ENCODE measurements at regions not wholly inside any gene's neighbourhood (a gene's known extent, or its start where the extent isn't known, plus 50 kb on each side); places are given as distances from the start of the nearest gene placed in this dataset.

GRCh38 chrY:12421072-12421787 lies 279.8 kb upstream of the USP9Y start:
- no peak for ATAC-seq (ENCODE audit: poor library complexity)
- H3K36me3 Mint-ChIP-seq (ENCODE audit: low read depth): no peaks in the 10 kb centered on the region
- intact Hi-C loops (cut with DNase I, micrococcal nuclease): no loop called here
- peaks cover 5% of the 10 kb centered on the region for H3K27me3 Mint-ChIP-seq
- H3K4me1 Mint-ChIP-seq (ENCODE audit: low read depth): no peaks in the 10 kb centered on the region
- no peak overlapping the region for H3K27ac ChIP-seq (ENCODE audit: low read depth in 1 of 2, low read length in 2 of 2)
- H3K9me3 Mint-ChIP-seq: no peaks in the 10 kb centered on the region
- TF ChIP-seq CTCF (IDR thresholded peaks at IDR 0.05): no peak
- DNase-seq: no peak
- peaks cover 2% of the 10 kb centered on the region for H3K4me1 ChIP-seq (ENCODE audit: insufficient read depth, low read length)
- H3K36me3 ChIP-seq (ENCODE audit: insufficient read depth, low read length): no peaks in the 10 kb centered on the region
- peak overlapping the region; percentile 7 for H3K4me3 ChIP-seq (ENCODE audit: low read length)
- H3K27me3 ChIP-seq (ENCODE audit: control insufficient read depth in 1 of 2, insufficient read depth in 2 of 2, low read length in 2 of 2): peaks cover 0 to 3% of the 10 kb centered on the region in 2 experiments
- ChIA-PET POLR2A (no interaction called here), CTCF (no interaction called here)
- H3K27ac Mint-ChIP-seq: no peak overlapping the region
- H3K4me3 Mint-ChIP-seq: no peak overlapping the region
- no peaks in the 10 kb centered on the region for H3K9me3 ChIP-seq (ENCODE audit: control insufficient read depth in 1 of 2, insufficient read depth in 1 of 2, low read length in 2 of 2)

GRCh38 chrY:12421788-12422124 lies 279.3 kb upstream of the USP9Y start:
- intact Hi-C loops (cut with DNase I, micrococcal nuclease): no loop called here
- no peaks in the 10 kb centered on the region for H3K4me1 Mint-ChIP-seq (ENCODE audit: low read depth)

GRCh38 chrY:12422536-12422935 lies 278.5 kb upstream of the USP9Y start:
- H3K9me3 Mint-ChIP-seq: no peaks in the 10 kb centered on the region
- intact Hi-C loops (cut with DNase I, micrococcal nuclease): no loop called here
- POLR2A ChIA-PET: no interaction called here

More at GRCh38 chrY:12421788-12422124, 279.3 kb upstream of the USP9Y start:
- Mint-ChIP-seq H3K4me3 (no peak overlapping the region), H3K9me3 (no peaks in the 10 kb centered on the region), H3K27ac (no peak overlapping the region), H3K27me3 (peaks cover 5% of the 10 kb centered on the region), H3K36me3 (ENCODE audit: low read depth) (no peaks in the 10 kb centered on the region)
- H3K36me3 ChIP-seq (ENCODE audit: insufficient read depth, low read length): no peaks in the 10 kb centered on the region
- H3K9me3 ChIP-seq (ENCODE audit: control insufficient read depth in 1 of 2, insufficient read depth in 1 of 2, low read length in 2 of 2): no peaks in the 10 kb centered on the region
- no peak overlapping the region for H3K27ac ChIP-seq (ENCODE audit: low read depth in 1 of 2, low read length in 2 of 2)
- ChIA-PET POLR2A (no interaction called here), CTCF (no interaction called here)
- no peak overlapping the region for H3K4me3 ChIP-seq (ENCODE audit: low read length)
- no peak for TF ChIP-seq CTCF (IDR thresholded peaks at IDR 0.05)
- peaks cover 2% of the 10 kb centered on the region for H3K4me1 ChIP-seq (ENCODE audit: insufficient read depth, low read length)
- peaks cover 0 to 3% of the 10 kb centered on the region in 2 experiments for H3K27me3 ChIP-seq (ENCODE audit: control insufficient read depth in 1 of 2, insufficient read depth in 2 of 2, low read length in 2 of 2)
- DNase-seq (no peak), ATAC-seq (ENCODE audit: poor library complexity) (no peak)

More at GRCh38 chrY:12422536-12422935, 278.5 kb upstream of the USP9Y start:
- H3K4me1 Mint-ChIP-seq (ENCODE audit: low read depth): no peaks in the 10 kb centered on the region
- Histone ChIP-seq H3K9me3 (ENCODE audit: control insufficient read depth in 1 of 2, insufficient read depth in 1 of 2, low read length in 2 of 2) (no peaks in the 10 kb centered on the region), H3K4me3 (ENCODE audit: low read length) (no peak overlapping the region), H3K27ac (ENCODE audit: low read depth in 1 of 2, low read length in 2 of 2) (no peak overlapping the region), H3K27me3 (ENCODE audit: control insufficient read depth in 1 of 2, insufficient read depth in 2 of 2, low read length in 2 of 2) (peaks cover 0 to 3% of the 10 kb centered on the region in 2 experiments), H3K36me3 (ENCODE audit: insufficient read depth, low read length) (no peaks in the 10 kb centered on the region), H3K4me1 (ENCODE audit: insufficient read depth, low read length) (peaks cover 2% of the 10 kb centered on the region)
- H3K4me3 Mint-ChIP-seq: no peak overlapping the region
- H3K36me3 Mint-ChIP-seq (ENCODE audit: low read depth): no peaks in the 10 kb centered on the region
- no peak for TF ChIP-seq CTCF (IDR thresholded peaks at IDR 0.05)
- no peak for ATAC-seq (ENCODE audit: poor library complexity)
- no peak overlapping the region for H3K27ac Mint-ChIP-seq
- CTCF ChIA-PET: no interaction called here
- DNase-seq: no peak
- peaks cover 5% of the 10 kb centered on the region for H3K27me3 Mint-ChIP-seq
